Prostate gland (tissue), 2 donors: ENCODE measurements at regions not wholly inside any gene's neighbourhood (a gene's known extent, or its start where the extent isn't known, plus 50 kb on each side); places are given as distances from the start of the nearest gene placed in this dataset.

Source experiments
- POLR2A ChIP-seq: fragments of 450-650 bp; IDR thresholded peaks from one replicate; pipeline ENCODE4 v1.6.1; 2016; ENCODE audit warnings: antibody characterized with exemption, mild to moderate bottlenecking
- POLR2AphosphoS5 ChIP-seq: sonication (generic); formaldehyde crosslinking; IDR thresholded peaks from one replicate; pipeline ENCODE4 v1.6.1; 2017; ENCODE audit warnings: antibody characterized with exemption
- TF ChIP-seq, protein P1 (sequence below), 4 experiments: fragments of 200-600 bp in 2 of 4; fragments of 450-650 bp in 2 of 4; sonication (generic) in 2 of 4; IDR thresholded peaks; 1 replicate in 3 of 4; 2 replicates in 1 of 4; pipeline ENCODE4 v1.5.1; 2016 to 2019; ENCODE audit warnings: antibody characterized with exemption in 4 of 4, mild to moderate bottlenecking in 2 of 4, moderate library complexity in 2 of 4

- TF ChIP-seq, protein P1, sequence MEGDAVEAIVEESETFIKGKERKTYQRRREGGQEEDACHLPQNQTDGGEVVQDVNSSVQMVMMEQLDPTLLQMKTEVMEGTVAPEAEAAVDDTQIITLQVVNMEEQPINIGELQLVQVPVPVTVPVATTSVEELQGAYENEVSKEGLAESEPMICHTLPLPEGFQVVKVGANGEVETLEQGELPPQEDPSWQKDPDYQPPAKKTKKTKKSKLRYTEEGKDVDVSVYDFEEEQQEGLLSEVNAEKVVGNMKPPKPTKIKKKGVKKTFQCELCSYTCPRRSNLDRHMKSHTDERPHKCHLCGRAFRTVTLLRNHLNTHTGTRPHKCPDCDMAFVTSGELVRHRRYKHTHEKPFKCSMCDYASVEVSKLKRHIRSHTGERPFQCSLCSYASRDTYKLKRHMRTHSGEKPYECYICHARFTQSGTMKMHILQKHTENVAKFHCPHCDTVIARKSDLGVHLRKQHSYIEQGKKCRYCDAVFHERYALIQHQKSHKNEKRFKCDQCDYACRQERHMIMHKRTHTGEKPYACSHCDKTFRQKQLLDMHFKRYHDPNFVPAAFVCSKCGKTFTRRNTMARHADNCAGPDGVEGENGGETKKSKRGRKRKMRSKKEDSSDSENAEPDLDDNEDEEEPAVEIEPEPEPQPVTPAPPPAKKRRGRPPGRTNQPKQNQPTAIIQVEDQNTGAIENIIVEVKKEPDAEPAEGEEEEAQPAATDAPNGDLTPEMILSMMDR (IDR thresholded peaks at IDR 0.05) = no peak
- TF ChIP-seq POLR2A (no peak), POLR2AphosphoS5 (no peak)
Measured at GRCh38 chr16:52368859-52369258, 178.1 kb downstream of the TOX3 start.
